NCI-H446 (cell line): ENCODE measurements at regions not wholly inside any gene's neighbourhood (a gene's known extent, or its start where the extent isn't known, plus 50 kb on each side); places are given as distances from the start of the nearest gene placed in this dataset.
"Not testable (repeated sequence)": the region's sequence is repeated elsewhere in the genome, so short reads cannot be mapped to it uniquely, and the experiment has no call there.

Experiments used
- DNase-seq, 2 experiments: peaks; one replicate each; lab custom pipeline; 2025; lab: John Stamatoyannopoulos, UW

- DNase-seq = no peak
These were observed 121.6 kb downstream of the CASP12 start for GRCh38 chr11:104776501-104777170.

- DNase-seq = no peak
These were observed 123.7 kb downstream of the CASP12 start for GRCh38 chr11:104774578-104774977.

- DNase-seq = no peak
These were observed 125.4 kb downstream of the CASP12 start for GRCh38 chr11:104772806-104773241.

GRCh38 chr11:104771763-104772162, 126.5 kb downstream of the CASP12 start:
- no peak for DNase-seq

- DNase-seq = not testable (repeated sequence)
These were observed 127.2 kb downstream of the CASP12 start for GRCh38 chr11:104771046-104771445.

GRCh38 chr11:104765401-104766095, 132.7 kb downstream of the CASP12 start:
- peak in 1 of 2 experiments; percentile 38 for DNase-seq

- peak in 1 of 2 experiments; percentile 45 for DNase-seq
These were observed 133.6 kb downstream of the CASP12 start for GRCh38 chr11:104764710-104765045.

- DNase-seq = no peak
These were observed 134.1 kb downstream of the CASP12 start for GRCh38 chr11:104763930-104764709.

- no peak for DNase-seq
These were observed 136.7 kb downstream of the CASP12 start for GRCh38 chr11:104761511-104761910.

- no peak for DNase-seq
These were observed 138.8 kb downstream of the CASP12 start for GRCh38 chr11:104759464-104759863.

GRCh38 chr11:104738918-104739317, 159.3 kb downstream of the CASP12 start:
- no peak for DNase-seq

GRCh38 chr11:104738208-104738607, 160.1 kb downstream of the CASP12 start:
- no peak for DNase-seq

- DNase-seq = no peak
These were observed 161.8 kb downstream of the CASP12 start for GRCh38 chr11:104736502-104736901.

GRCh38 chr11:104734998-104735397, 163.3 kb downstream of the CASP12 start:
- DNase-seq = no peak

- no peak for DNase-seq
These were observed 166.4 kb downstream of the CASP12 start for GRCh38 chr11:104731890-104732289.

GRCh38 chr11:104728927-104729326, 169.3 kb downstream of the CASP12 start:
- no peak for DNase-seq

GRCh38 chr11:104727768-104728167, 170.5 kb downstream of the CASP12 start:
- no peak for DNase-seq

GRCh38 chr11:104727095-104727494, 171.2 kb downstream of the CASP12 start:
- DNase-seq = no peak

- no peak for DNase-seq
These were observed 172.4 kb downstream of the CASP12 start for GRCh38 chr11:104725796-104726408.

GRCh38 chr11:104713401-104713800, 184.9 kb downstream of the CASP12 start:
- peak in 1 of 2 experiments; percentile 50 for DNase-seq

- DNase-seq = no peak
These were observed 192.6 kb downstream of the CASP12 start for GRCh38 chr11:104705490-104706190.

- DNase-seq = no peak
These were observed 193.4 kb downstream of the CASP12 start for GRCh38 chr11:104704888-104705287.
